ENCODE measurements at regions not wholly inside any gene's neighbourhood (a gene's known extent, or its start where the extent isn't known, plus 50 kb on each side); places are given as distances from the start of the nearest gene placed in this dataset.

DNA sequence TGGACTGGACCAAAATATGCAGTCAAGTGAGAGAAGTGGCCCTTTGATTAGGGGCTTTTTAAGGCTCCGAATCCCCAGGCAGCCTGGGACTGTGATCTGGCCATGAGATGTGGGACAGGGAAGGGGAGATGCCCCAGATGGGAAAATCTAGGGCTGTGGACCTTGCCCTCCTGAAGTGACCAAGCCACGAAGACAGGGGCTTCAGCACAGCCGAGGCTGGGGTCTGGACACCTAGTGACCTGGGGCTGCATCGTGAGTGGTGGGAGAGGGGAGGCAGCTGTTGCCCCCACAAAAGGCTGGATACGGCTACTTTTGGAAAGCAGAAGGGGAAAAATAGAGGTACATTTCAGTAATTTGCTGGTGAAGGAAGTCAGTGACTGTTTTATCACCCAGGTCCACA is 139.5 kb upstream of the SLC24A3 start:
- no peak overlapping the region for H3K4me3 ChIP-seq (ENCODE audit: low read depth in 1 of 2, low read length in 2 of 2)
- no peaks in the 10 kb centered on the region for H3K9me3 ChIP-seq (ENCODE audit: control insufficient read depth in 1 of 2, low read length in 2 of 2)
- H3K4me1 ChIP-seq (ENCODE audit: control insufficient read depth in 1 of 2, insufficient read depth in 2 of 2, low read length in 2 of 2) = no peaks in the 10 kb centered on the region
- H3K9ac ChIP-seq (ENCODE audit: low read depth in 1 of 2, low read length in 2 of 2) = no peak overlapping the region
- H3K36me3 ChIP-seq (ENCODE audit: control insufficient read depth in 1 of 2, insufficient read depth in 2 of 2, low read length in 2 of 2) = no peaks in the 10 kb centered on the region
- H3K27ac ChIP-seq (ENCODE audit: low read depth, low read length) = no peak overlapping the region
- no peaks in the 10 kb centered on the region for H3K27me3 ChIP-seq (ENCODE audit: control insufficient read depth in 1 of 2, insufficient read depth in 2 of 2, low read length in 2 of 2)

DNA sequence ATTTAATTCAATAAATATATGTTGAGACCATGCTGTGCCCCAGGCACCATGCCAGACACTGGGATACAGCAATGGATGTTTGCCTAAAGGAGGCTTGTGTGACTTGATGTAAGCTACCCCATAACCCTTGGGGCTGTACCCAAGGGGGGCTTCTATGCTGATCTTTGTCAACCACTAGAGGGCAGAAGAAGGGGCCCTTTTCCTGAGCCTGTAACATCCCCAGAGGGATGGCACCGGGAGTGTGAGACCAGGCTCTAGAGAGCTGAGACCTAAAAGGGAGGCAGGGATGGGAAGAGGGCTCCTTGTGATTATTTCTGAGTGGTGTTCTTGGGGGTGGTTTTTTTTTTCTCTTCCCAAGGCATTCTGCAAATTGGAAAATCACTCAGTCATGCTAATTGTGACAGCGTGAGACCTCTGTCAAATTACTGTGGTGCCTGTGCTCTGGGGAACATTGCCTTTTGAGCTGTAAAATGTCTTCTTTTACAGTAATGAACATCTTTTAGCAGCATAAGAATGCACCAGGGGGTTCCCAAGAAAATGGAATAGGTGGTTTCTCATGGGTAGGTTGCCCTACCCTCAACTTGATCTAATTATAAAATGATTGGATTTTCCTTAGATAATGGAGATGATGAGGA is 138.7 kb upstream of the SLC24A3 start:
- H3K9me3 ChIP-seq (ENCODE audit: control insufficient read depth in 1 of 2, low read length in 2 of 2) = no peaks in the 10 kb centered on the region

GRCh38 chr20:19074356-19074755 is 138.1 kb upstream of the SLC24A3 start:
- H3K4me3 ChIP-seq (ENCODE audit: low read depth in 1 of 2, low read length in 2 of 2) = no peak overlapping the region

More for the DNA sequence above, 138.7 kb upstream of the SLC24A3 start:
- no peaks in the 10 kb centered on the region for H3K4me1 ChIP-seq (ENCODE audit: control insufficient read depth in 1 of 2, insufficient read depth in 2 of 2, low read length in 2 of 2)
- no peaks in the 10 kb centered on the region for H3K36me3 ChIP-seq (ENCODE audit: control insufficient read depth in 1 of 2, insufficient read depth in 2 of 2, low read length in 2 of 2)
- no peak overlapping the region for H3K4me3 ChIP-seq (ENCODE audit: low read depth in 1 of 2, low read length in 2 of 2)
- H3K27ac ChIP-seq (ENCODE audit: low read depth, low read length) = no peak overlapping the region
- H3K27me3 ChIP-seq (ENCODE audit: control insufficient read depth in 1 of 2, insufficient read depth in 2 of 2, low read length in 2 of 2) = no peaks in the 10 kb centered on the region
- no peak overlapping the region for H3K9ac ChIP-seq (ENCODE audit: low read depth in 1 of 2, low read length in 2 of 2)

DNA sequence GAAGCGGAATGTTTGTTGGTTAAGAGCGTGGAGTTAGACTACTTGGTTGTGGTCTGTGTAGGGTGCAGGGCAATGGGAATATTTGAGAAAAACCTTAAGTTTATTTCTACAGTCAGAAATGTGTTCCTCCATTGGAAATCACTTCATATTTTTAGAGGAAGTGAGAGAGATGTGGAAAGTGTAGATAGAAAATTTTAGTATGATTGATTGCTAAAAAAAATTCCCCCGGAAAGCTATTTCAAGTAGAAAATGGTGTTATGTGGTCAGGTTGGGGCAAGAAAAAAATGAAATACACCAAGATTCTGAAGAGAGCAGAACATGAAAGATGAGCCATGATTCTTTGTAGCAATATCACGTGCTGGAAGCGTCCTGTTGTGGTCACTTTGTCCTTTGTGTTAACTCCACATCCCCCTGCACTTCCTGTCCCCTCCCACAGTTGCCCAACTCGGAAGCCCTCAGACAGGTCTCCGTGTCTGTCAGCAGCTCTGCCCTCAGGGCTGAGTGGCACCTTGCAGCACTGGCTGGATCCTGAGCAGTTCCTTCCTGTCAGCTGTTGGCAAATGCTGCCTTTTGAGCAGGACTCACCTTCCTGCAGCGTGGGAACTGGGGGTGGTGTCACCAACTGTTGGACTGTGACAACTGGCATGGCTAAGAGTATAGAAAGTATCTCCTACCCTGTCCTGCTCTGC is 137.5 kb upstream of the SLC24A3 start:
- Histone ChIP-seq H3K4me1 (ENCODE audit: control insufficient read depth in 1 of 2, insufficient read depth in 2 of 2, low read length in 2 of 2) (no peaks in the 10 kb centered on the region), H3K9ac (ENCODE audit: low read depth in 1 of 2, low read length in 2 of 2) (no peak overlapping the region), H3K9me3 (ENCODE audit: control insufficient read depth in 1 of 2, low read length in 2 of 2) (no peaks in the 10 kb centered on the region), H3K4me3 (ENCODE audit: low read depth in 1 of 2, low read length in 2 of 2) (no peak overlapping the region), H3K27me3 (ENCODE audit: control insufficient read depth in 1 of 2, insufficient read depth in 2 of 2, low read length in 2 of 2) (no peaks in the 10 kb centered on the region), H3K27ac (ENCODE audit: low read depth, low read length) (no peak overlapping the region), H3K36me3 (ENCODE audit: control insufficient read depth in 1 of 2, insufficient read depth in 2 of 2, low read length in 2 of 2) (no peaks in the 10 kb centered on the region)

More at GRCh38 chr20:19074356-19074755, 138.1 kb upstream of the SLC24A3 start:
- H3K9ac ChIP-seq (ENCODE audit: low read depth in 1 of 2, low read length in 2 of 2) = no peak overlapping the region
- H3K9me3 ChIP-seq (ENCODE audit: control insufficient read depth in 1 of 2, low read length in 2 of 2) = no peaks in the 10 kb centered on the region
- no peaks in the 10 kb centered on the region for H3K4me1 ChIP-seq (ENCODE audit: control insufficient read depth in 1 of 2, insufficient read depth in 2 of 2, low read length in 2 of 2)
- H3K27ac ChIP-seq (ENCODE audit: low read depth, low read length) = no peak overlapping the region
- no peaks in the 10 kb centered on the region for H3K36me3 ChIP-seq (ENCODE audit: control insufficient read depth in 1 of 2, insufficient read depth in 2 of 2, low read length in 2 of 2)
- H3K27me3 ChIP-seq (ENCODE audit: control insufficient read depth in 1 of 2, insufficient read depth in 2 of 2, low read length in 2 of 2) = no peaks in the 10 kb centered on the region

- Histone ChIP-seq H3K27ac (ENCODE audit: low read depth, low read length) (no peak overlapping the region), H3K4me1 (ENCODE audit: control insufficient read depth in 1 of 2, insufficient read depth in 2 of 2, low read length in 2 of 2) (no peaks in the 10 kb centered on the region), H3K9me3 (ENCODE audit: control insufficient read depth in 1 of 2, low read length in 2 of 2) (no peaks in the 10 kb centered on the region), H3K9ac (ENCODE audit: low read depth in 1 of 2, low read length in 2 of 2) (no peak overlapping the region), H3K36me3 (ENCODE audit: control insufficient read depth in 1 of 2, insufficient read depth in 2 of 2, low read length in 2 of 2) (no peaks in the 10 kb centered on the region), H3K4me3 (ENCODE audit: low read depth in 1 of 2, low read length in 2 of 2) (no peak overlapping the region), H3K27me3 (ENCODE audit: control insufficient read depth in 1 of 2, insufficient read depth in 2 of 2, low read length in 2 of 2) (no peaks in the 10 kb centered on the region)
Observed at GRCh38 chr20:19077370-19078220, 134.8 kb upstream of the SLC24A3 start.

DNA sequence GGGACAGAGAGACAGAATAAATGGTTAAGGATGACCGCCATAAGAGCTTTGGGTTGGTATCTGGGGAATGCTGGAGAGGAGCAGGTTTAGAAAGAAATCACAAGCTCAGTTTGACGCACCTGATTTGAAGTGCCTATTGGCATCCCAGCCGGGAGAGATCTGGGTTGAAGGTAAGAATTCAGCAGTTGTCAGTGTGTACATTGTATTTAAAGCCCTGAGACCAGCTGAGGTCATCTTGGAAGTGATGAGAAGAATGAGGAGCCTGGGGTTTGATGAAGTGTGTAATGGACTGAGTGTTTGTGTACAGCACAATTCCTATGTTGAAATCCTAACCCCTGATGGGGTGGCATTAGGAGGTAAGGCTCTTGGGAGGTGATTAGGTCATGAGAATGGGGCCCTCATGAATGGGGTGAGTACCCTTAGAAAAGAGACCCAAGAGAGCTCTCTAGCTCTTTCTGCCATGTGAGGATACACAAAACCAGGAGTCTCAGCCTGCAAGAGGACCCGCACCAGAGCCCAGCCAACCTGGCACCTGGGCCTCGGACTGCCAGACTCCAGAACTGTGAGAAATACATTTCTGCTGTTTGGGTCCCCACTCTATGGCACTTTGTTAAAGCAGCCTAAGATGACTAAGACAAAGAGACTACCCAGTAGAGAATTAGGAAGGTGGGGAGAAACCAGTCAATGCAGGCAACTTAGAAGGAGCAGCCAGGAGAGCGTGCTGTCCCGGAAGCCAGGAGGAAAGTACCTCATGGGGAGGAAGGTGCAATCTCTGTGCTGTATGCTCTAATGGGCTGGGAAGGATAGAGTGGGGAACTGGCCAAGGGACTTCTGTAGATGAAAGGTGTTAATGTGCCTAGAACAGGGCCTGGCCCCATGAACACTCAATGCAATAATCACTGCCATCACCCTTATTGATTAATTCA is 133.7 kb upstream of the SLC24A3 start:
- Histone ChIP-seq H3K27ac (ENCODE audit: low read depth, low read length) (no peak overlapping the region), H3K9ac (ENCODE audit: low read depth in 1 of 2, low read length in 2 of 2) (no peak overlapping the region), H3K4me3 (ENCODE audit: low read depth in 1 of 2, low read length in 2 of 2) (no peak overlapping the region), H3K4me1 (ENCODE audit: control insufficient read depth in 1 of 2, insufficient read depth in 2 of 2, low read length in 2 of 2) (no peaks in the 10 kb centered on the region), H3K9me3 (ENCODE audit: control insufficient read depth in 1 of 2, low read length in 2 of 2) (no peaks in the 10 kb centered on the region), H3K27me3 (ENCODE audit: control insufficient read depth in 1 of 2, insufficient read depth in 2 of 2, low read length in 2 of 2) (no peaks in the 10 kb centered on the region), H3K36me3 (ENCODE audit: control insufficient read depth in 1 of 2, insufficient read depth in 2 of 2, low read length in 2 of 2) (no peaks in the 10 kb centered on the region)

DNA sequence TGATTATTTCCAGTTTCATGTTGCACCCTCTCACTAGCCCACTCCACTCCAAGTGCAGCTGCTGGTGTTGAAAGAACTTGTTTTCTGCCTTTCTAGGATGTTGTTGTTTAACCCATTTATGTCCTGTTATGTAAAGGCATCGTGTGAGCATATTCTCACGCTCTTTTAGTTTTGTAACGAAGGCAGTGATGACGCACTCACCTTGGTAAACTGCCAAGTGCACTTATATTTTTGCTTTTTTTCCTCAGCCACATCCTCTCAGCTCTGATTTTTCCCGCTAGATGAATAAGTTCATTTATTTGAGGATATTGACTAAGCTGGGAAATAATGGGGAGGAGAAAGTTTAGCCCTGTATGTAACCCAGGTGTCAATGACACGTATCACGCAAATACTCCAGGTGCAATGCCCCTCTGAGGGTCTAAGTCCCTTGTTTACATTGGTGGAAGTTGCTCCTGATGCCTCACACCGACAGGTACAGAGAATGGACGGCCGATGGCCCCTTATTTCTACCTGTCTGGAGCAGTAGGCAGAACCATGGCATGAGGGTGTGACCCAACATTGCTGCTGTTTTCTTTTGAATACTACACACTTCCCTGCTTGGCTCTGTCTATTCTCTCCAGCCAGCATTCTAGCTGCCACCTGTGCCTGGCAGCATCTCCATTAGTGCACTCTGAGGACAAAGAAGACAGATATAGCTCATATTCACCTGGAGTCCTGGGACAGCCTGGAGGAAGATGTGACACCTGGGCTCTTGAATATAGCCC is 132.7 kb upstream of the SLC24A3 start:
- Histone ChIP-seq H3K9me3 (ENCODE audit: control insufficient read depth in 1 of 2, low read length in 2 of 2) (no peaks in the 10 kb centered on the region), H3K4me3 (ENCODE audit: low read depth in 1 of 2, low read length in 2 of 2) (no peak overlapping the region), H3K4me1 (ENCODE audit: control insufficient read depth in 1 of 2, insufficient read depth in 2 of 2, low read length in 2 of 2) (no peaks in the 10 kb centered on the region), H3K27me3 (ENCODE audit: control insufficient read depth in 1 of 2, insufficient read depth in 2 of 2, low read length in 2 of 2) (no peaks in the 10 kb centered on the region), H3K36me3 (ENCODE audit: control insufficient read depth in 1 of 2, insufficient read depth in 2 of 2, low read length in 2 of 2) (no peaks in the 10 kb centered on the region), H3K9ac (ENCODE audit: low read depth in 1 of 2, low read length in 2 of 2) (no peak overlapping the region), H3K27ac (ENCODE audit: low read depth, low read length) (no peak overlapping the region)

DNA sequence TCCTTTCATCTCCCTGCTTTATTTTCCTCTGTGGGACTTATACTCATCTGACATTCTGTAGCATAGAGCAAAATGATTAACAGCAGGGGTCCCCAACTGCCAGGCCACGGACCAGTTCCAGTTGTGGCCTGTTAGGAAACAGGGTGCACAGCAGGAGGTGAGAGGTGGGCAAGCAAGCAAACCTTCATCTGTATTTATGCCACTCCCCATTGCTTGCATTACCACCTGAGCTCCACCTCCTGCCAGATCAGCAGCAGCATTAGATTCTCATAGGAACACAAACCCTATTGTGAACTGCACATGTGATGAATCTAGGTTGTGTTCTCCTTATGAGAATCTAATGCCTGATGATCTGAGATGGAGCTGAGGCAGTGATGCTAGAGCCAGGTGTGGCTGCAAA is 130.5 kb upstream of the SLC24A3 start:
- Histone ChIP-seq H3K4me3 (ENCODE audit: low read depth in 1 of 2, low read length in 2 of 2) (no peak overlapping the region), H3K9me3 (ENCODE audit: control insufficient read depth in 1 of 2, low read length in 2 of 2) (no peaks in the 10 kb centered on the region), H3K27me3 (ENCODE audit: control insufficient read depth in 1 of 2, insufficient read depth in 2 of 2, low read length in 2 of 2) (no peaks in the 10 kb centered on the region), H3K36me3 (ENCODE audit: control insufficient read depth in 1 of 2, insufficient read depth in 2 of 2, low read length in 2 of 2) (no peaks in the 10 kb centered on the region), H3K9ac (ENCODE audit: low read depth in 1 of 2, low read length in 2 of 2) (no peak overlapping the region), H3K4me1 (ENCODE audit: control insufficient read depth in 1 of 2, insufficient read depth in 2 of 2, low read length in 2 of 2) (no peaks in the 10 kb centered on the region), H3K27ac (ENCODE audit: low read depth, low read length) (no peak overlapping the region)

- Histone ChIP-seq H3K27ac (ENCODE audit: low read depth, low read length) (no peak overlapping the region), H3K27me3 (ENCODE audit: control insufficient read depth in 1 of 2, insufficient read depth in 2 of 2, low read length in 2 of 2) (no peaks in the 10 kb centered on the region), H3K4me3 (ENCODE audit: low read depth in 1 of 2, low read length in 2 of 2) (no peak overlapping the region), H3K36me3 (ENCODE audit: control insufficient read depth in 1 of 2, insufficient read depth in 2 of 2, low read length in 2 of 2) (no peaks in the 10 kb centered on the region), H3K4me1 (ENCODE audit: control insufficient read depth in 1 of 2, insufficient read depth in 2 of 2, low read length in 2 of 2) (no peaks in the 10 kb centered on the region), H3K9me3 (ENCODE audit: control insufficient read depth in 1 of 2, low read length in 2 of 2) (no peaks in the 10 kb centered on the region), H3K9ac (ENCODE audit: low read depth in 1 of 2, low read length in 2 of 2) (no peak overlapping the region)
Observed at GRCh38 chr20:19083136-19083621, 129.3 kb upstream of the SLC24A3 start.
